Naive B cell (primary cell): ENCODE measurements at regions not wholly inside any gene's neighbourhood (a gene's known extent, or its start where the extent isn't known, plus 50 kb on each side); places are given as distances from the start of the nearest gene placed in this dataset.

ENCODE experiments used
- ATAC-seq, 2 donors: fragments of 150-1000 bp; cut with Tn5 transposase; 2 replicates each; pipeline ENCODE4 v1.10.0; 2021; ENCODE audit warnings: low read depth in 2 of 2, mild to moderate bottlenecking in 2 of 2, moderate library complexity in 2 of 2
- DNase-seq: peaks from one replicate; pipeline ENCODE4 v3.0.0; 2022
- H3K27ac Mint-ChIP-seq, 6 donors: one replicate each; pipeline ENCODE4 v1.8.0; 2020 to 2022; ENCODE audit warnings: mild to moderate bottlenecking in 6 of 6, mixed read lengths in 6 of 6, moderate library complexity in 5 of 6, inconsistent platforms in 2 of 6
- H3K27me3 Mint-ChIP-seq, 3 donors: one replicate each; pipeline ENCODE4 v1.8.0; 2021 to 2022; ENCODE audit warnings: mixed read lengths in 3 of 3, mild to moderate bottlenecking in 1 of 3
- H3K36me3 Mint-ChIP-seq, 2 donors: one replicate each; pipeline ENCODE4 v1.8.0; 2020 to 2022; ENCODE audit warnings: mixed read lengths in 2 of 2, inconsistent platforms in 1 of 2, mild to moderate bottlenecking in 1 of 2
- H3K4me1 Mint-ChIP-seq, 3 donors: one replicate each; pipeline ENCODE4 v1.8.0; 2020 to 2022; ENCODE audit warnings: mixed read lengths in 3 of 3, inconsistent platforms in 1 of 3, mild to moderate bottlenecking in 1 of 3, moderate library complexity in 1 of 3
- H3K4me3 Mint-ChIP-seq, 8 donors: one replicate each; pipeline ENCODE4 v1.8.0; 2020 to 2022; ENCODE audit warnings: mild to moderate bottlenecking in 8 of 8, mixed read lengths in 8 of 8, moderate library complexity in 8 of 8, inconsistent platforms in 2 of 8
- H3K9me3 Mint-ChIP-seq, 7 donors: one replicate each; pipeline ENCODE4 v1.8.0; 2020 to 2022; ENCODE audit warnings: mixed read lengths in 7 of 7, mild to moderate bottlenecking in 5 of 7, inconsistent platforms in 2 of 7, moderate library complexity in 1 of 7

- Mint-ChIP-seq H3K4me3 (no peak overlapping the region), H3K36me3 (no peaks in the 10 kb centered on the region), H3K4me1 (no peaks in the 10 kb centered on the region), H3K27ac (no peak overlapping the region), H3K27me3 (no peaks in the 10 kb centered on the region), H3K9me3 (peaks cover 3 to 10% (median 5%) of the 10 kb centered on the region in 7 donors)
- ATAC-seq, result no peak
- DNase-seq, result no peak
These were observed 849.9 kb upstream of the GHITM start for GRCh38 chr10:83289373-83289772.

- no peak for ATAC-seq
- Mint-ChIP-seq H3K4me3 (no peak overlapping the region), H3K9me3 (peaks cover 3 to 11% (median 5%) of the 10 kb centered on the region in 7 donors), H3K4me1 (no peaks in the 10 kb centered on the region), H3K27me3 (no peaks in the 10 kb centered on the region), H3K36me3 (no peaks in the 10 kb centered on the region), H3K27ac (no peak overlapping the region)
- no peak for DNase-seq
These were observed 849.4 kb upstream of the GHITM start for GRCh38 chr10:83289948-83290347.

GRCh38 chr10:83301732-83302131 is 837.6 kb upstream of the GHITM start:
- no peaks in the 10 kb centered on the region for H3K36me3 Mint-ChIP-seq
- no peak overlapping the region for H3K4me3 Mint-ChIP-seq
- peaks cover 0 to 5% (median 4%) of the 10 kb centered on the region in 7 donors for H3K9me3 Mint-ChIP-seq
- H3K27me3 Mint-ChIP-seq, result no peaks in the 10 kb centered on the region
- H3K27ac Mint-ChIP-seq, result no peak overlapping the region
- ATAC-seq, result no peak
- no peaks in the 10 kb centered on the region for H3K4me1 Mint-ChIP-seq
- DNase-seq, result no peak

GRCh38 chr10:83302623-83303022 is 836.7 kb upstream of the GHITM start:
- Mint-ChIP-seq H3K4me3 (no peak overlapping the region), H3K27me3 (no peaks in the 10 kb centered on the region), H3K36me3 (no peaks in the 10 kb centered on the region), H3K9me3 (peaks cover 0 to 2% (median 2%) of the 10 kb centered on the region in 7 donors), H3K4me1 (no peaks in the 10 kb centered on the region), H3K27ac (no peak overlapping the region)
- ATAC-seq (no peak), DNase-seq (no peak)

GRCh38 chr10:83310688-83311087 is 828.6 kb upstream of the GHITM start:
- Mint-ChIP-seq H3K27ac (no peak overlapping the region), H3K4me1 (no peaks in the 10 kb centered on the region), H3K9me3 (peaks cover 0 to 13% (median 4%) of the 10 kb centered on the region in 7 donors), H3K4me3 (no peak overlapping the region), H3K36me3 (no peaks in the 10 kb centered on the region), H3K27me3 (no peaks in the 10 kb centered on the region)
- DNase-seq, result no peak
- no peak for ATAC-seq

GRCh38 chr10:83312570-83312969 is 826.7 kb upstream of the GHITM start:
- Mint-ChIP-seq H3K9me3 (peaks cover 0 to 13% (median 5%) of the 10 kb centered on the region in 7 donors), H3K4me3 (no peak overlapping the region), H3K27ac (no peak overlapping the region), H3K4me1 (no peaks in the 10 kb centered on the region), H3K36me3 (no peaks in the 10 kb centered on the region), H3K27me3 (no peaks in the 10 kb centered on the region)
- no peak for ATAC-seq
- no peak for DNase-seq

DNA sequence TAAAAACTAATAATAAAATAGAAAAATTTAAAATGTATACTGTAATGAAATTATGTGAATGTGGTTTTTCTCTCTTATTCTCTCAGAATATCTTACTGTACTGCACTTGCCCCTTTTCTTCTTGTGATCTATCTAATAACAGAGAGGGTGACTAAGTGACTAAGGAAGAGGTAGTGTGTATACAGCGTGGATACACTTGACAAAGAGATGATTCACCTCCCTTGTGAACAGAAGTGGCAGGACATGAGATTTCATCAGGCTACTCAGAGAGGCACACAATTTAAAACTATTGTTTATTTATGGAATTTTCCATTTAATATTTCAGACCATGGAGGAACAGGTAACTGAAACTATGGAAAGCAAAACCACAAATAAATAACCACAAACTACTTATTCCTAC is 806.6 kb upstream of the GHITM start:
- no peaks in the 10 kb centered on the region for H3K27me3 Mint-ChIP-seq
- H3K9me3 Mint-ChIP-seq, result peaks cover 0 to 9% (median 2%) of the 10 kb centered on the region in 7 donors
- H3K27ac Mint-ChIP-seq, result no peak overlapping the region
- H3K36me3 Mint-ChIP-seq, result no peaks in the 10 kb centered on the region
- H3K4me1 Mint-ChIP-seq, result no peaks in the 10 kb centered on the region
- no peak overlapping the region for H3K4me3 Mint-ChIP-seq
- DNase-seq (no peak), ATAC-seq (no peak)

- Mint-ChIP-seq H3K4me1 (no peaks in the 10 kb centered on the region), H3K9me3 (peaks cover 2 to 10% (median 5%) of the 10 kb centered on the region in 7 donors), H3K27ac (no peak overlapping the region), H3K27me3 (no peaks in the 10 kb centered on the region), H3K4me3 (no peak overlapping the region), H3K36me3 (no peaks in the 10 kb centered on the region)
- no peak for ATAC-seq
- DNase-seq, result no peak
These were observed 805.7 kb upstream of the GHITM start for GRCh38 chr10:83333566-83333965.

DNA sequence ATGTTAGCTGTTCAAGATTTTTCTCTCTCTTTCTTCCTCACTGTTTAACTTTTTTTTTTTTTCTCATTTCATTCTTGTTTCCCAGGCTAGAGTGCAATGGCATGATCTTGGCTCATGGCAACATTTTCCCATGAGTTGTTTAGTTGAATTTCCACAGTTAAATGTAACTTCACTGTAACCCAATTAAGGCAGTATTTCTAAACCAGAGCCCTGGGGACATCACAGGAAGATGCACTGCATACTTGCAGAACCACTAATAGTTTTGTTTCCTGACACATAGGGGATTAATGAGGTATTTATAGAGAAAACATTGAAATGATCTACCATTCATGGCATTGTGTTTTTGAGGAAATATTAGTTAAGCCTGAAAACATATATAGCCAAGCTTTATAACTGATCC is 795.6 kb upstream of the GHITM start:
- H3K36me3 Mint-ChIP-seq, result no peaks in the 10 kb centered on the region
- no peak for DNase-seq
- no peaks in the 10 kb centered on the region for H3K4me1 Mint-ChIP-seq
- no peak overlapping the region for H3K27ac Mint-ChIP-seq
- no peak for ATAC-seq
- no peak overlapping the region for H3K4me3 Mint-ChIP-seq
- peaks cover 2 to 22% (median 11%) of the 10 kb centered on the region in 7 donors for H3K9me3 Mint-ChIP-seq
- no peaks in the 10 kb centered on the region for H3K27me3 Mint-ChIP-seq

GRCh38 chr10:83346266-83346910 is 792.9 kb upstream of the GHITM start:
- Mint-ChIP-seq H3K27me3 (no peaks in the 10 kb centered on the region), H3K4me3 (no peak overlapping the region), H3K9me3 (peaks cover 0 to 15% (median 4%) of the 10 kb centered on the region in 7 donors), H3K4me1 (no peaks in the 10 kb centered on the region), H3K27ac (no peak overlapping the region), H3K36me3 (no peaks in the 10 kb centered on the region)
- no peak for ATAC-seq
- DNase-seq, result no peak

DNA sequence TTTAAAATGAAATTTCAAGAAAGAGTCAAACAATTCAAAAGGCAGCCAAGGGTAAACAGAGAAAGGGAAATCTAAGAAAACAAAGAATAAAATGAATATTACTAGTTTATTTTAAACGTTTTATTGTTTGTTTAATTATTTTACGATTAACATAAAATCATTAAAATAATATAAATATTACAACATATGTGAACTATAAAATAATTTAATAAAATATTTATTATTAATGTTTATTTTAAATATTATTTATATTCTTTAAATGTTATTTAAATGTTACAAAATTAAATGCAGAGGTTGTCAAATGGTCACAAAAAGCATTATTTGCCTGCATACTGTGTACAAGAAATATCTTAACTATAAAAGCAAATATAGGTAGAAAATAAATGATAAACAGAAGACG is 786.7 kb upstream of the GHITM start:
- no peak for ATAC-seq
- Mint-ChIP-seq H3K27me3 (no peaks in the 10 kb centered on the region), H3K27ac (no peak overlapping the region), H3K9me3 (peaks cover 0 to 5% (median 3%) of the 10 kb centered on the region in 7 donors), H3K36me3 (no peaks in the 10 kb centered on the region), H3K4me1 (no peaks in the 10 kb centered on the region), H3K4me3 (no peak overlapping the region)
- DNase-seq, result no peak

DNA sequence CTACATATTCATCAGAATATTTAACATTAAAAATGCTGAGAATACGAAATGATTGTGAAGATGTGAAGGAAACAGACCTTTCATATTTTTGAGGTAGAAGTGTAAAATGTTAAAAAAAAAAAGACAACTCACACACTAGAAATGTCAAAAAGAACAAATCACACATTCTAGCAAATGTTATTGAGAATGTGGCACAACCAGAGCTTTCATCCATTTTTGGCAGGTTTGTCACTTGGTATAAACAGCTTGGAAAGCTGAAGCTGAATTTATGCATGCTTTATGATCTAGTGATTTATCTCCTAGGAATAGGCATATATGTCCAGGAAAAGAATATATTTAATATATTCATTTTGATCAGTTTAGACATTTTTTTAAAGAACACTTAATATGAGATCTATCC is 784.9 kb upstream of the GHITM start:
- no peaks in the 10 kb centered on the region for H3K36me3 Mint-ChIP-seq
- H3K4me1 Mint-ChIP-seq, result no peaks in the 10 kb centered on the region
- no peaks in the 10 kb centered on the region for H3K27me3 Mint-ChIP-seq
- H3K27ac Mint-ChIP-seq, result no peak overlapping the region
- H3K9me3 Mint-ChIP-seq, result peaks cover 0 to 10% (median 3%) of the 10 kb centered on the region in 7 donors
- H3K4me3 Mint-ChIP-seq, result no peak overlapping the region
- ATAC-seq (no peak), DNase-seq (no peak)

- H3K27me3 Mint-ChIP-seq, result no peaks in the 10 kb centered on the region
- DNase-seq (no peak), ATAC-seq (no peak)
- no peak overlapping the region for H3K4me3 Mint-ChIP-seq
- peaks cover 0 to 20% (median 6%) of the 10 kb centered on the region in 7 donors for H3K9me3 Mint-ChIP-seq
- H3K27ac Mint-ChIP-seq, result no peak overlapping the region
- H3K4me1 Mint-ChIP-seq, result no peaks in the 10 kb centered on the region
- H3K36me3 Mint-ChIP-seq, result no peaks in the 10 kb centered on the region
These were observed 782.3 kb upstream of the GHITM start for GRCh38 chr10:83357004-83357403.

DNA sequence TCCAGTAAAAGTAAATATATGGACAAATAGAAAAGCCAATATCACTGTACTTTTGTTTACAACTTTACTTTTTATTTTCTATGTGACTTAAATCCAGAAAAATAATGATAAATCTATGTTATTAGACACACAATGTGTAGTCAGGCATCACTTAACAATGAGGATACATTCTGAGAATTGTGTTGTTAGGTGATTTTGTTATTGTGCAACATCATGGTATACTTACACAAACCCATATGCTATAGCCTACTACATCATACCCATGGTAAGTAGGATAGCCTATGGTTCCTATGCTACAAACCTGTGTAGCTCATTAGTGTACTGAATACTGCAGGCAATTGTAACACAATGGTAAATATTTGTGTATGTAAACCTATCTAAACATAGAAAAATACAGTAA is 781.7 kb upstream of the GHITM start:
- Mint-ChIP-seq H3K4me1 (no peaks in the 10 kb centered on the region), H3K4me3 (no peak overlapping the region), H3K27me3 (no peaks in the 10 kb centered on the region), H3K36me3 (no peaks in the 10 kb centered on the region), H3K9me3 (peaks cover 0 to 27% (median 6%) of the 10 kb centered on the region in 7 donors), H3K27ac (no peak overlapping the region)
- ATAC-seq, result no peak
- no peak for DNase-seq

DNA sequence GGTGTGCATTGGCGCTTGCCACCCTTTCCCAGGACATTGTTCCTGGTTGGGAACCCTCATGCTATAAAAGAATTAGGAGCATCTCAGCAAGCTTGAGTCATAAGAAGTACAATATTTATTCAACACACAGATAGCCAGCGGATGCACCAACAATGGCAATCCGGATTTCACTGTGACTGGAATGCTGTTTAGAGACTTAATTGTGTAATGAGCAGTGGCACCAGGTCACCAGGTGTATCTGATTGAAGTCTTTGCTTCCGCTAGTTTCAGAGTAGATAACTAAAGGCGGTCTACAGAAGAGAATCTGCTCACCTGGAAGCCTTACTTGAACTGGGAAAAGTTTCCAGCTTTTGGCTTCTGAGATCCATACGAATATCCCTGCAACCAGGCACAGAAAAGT is 772.3 kb upstream of the GHITM start:
- DNase-seq (no peak), ATAC-seq (no peak)
- Mint-ChIP-seq H3K27me3 (no peaks in the 10 kb centered on the region), H3K27ac (no peak overlapping the region), H3K36me3 (no peaks in the 10 kb centered on the region), H3K9me3 (peaks cover 0 to 20% (median 4%) of the 10 kb centered on the region in 7 donors), H3K4me1 (no peaks in the 10 kb centered on the region), H3K4me3 (no peak overlapping the region)
